Keratinocyte (primary cell): ENCODE measurements at regions not wholly inside any gene's neighbourhood (a gene's known extent, or its start where the extent isn't known, plus 50 kb on each side); places are given as distances from the start of the nearest gene placed in this dataset.

Source experiments
- DNase-seq: peaks from one replicate; pipeline ENCODE4 v3.0.0-alpha.2; 2011; ENCODE audit warnings: low read depth, missing footprints, low spot score
- FAIRE-seq: peaks from 2 replicates; lab custom pipeline; 2011; peaks lifted over from hg19 to GRCh38; lab: Jason Lieb, UNC
- H2AFZ ChIP-seq: 2 replicates; pipeline ENCODE4 v1.6.0; 2012; ENCODE audit warnings: low read length, control low read depth, inconsistent platforms; ENCODE audit not compliant: control insufficient read depth
- H3K27ac ChIP-seq: 2 replicates; pipeline ENCODE4 v1.5.1; 2011; ENCODE audit warnings: low read length; ENCODE audit not compliant: control insufficient read depth, insufficient read depth
- H3K27me3 ChIP-seq: 3 replicates; pipeline ENCODE4 v1.6.0; 2011; ENCODE audit warnings: low read length; ENCODE audit not compliant: control insufficient read depth, insufficient read depth; ENCODE audit errors: extremely low read depth
- H3K36me3 ChIP-seq, 2 experiments: 2 replicates in 1 of 2; 3 replicates in 1 of 2; pipeline ENCODE4 v1.5.1; 2011; ENCODE audit warnings: low read length in 2 of 2, mild to moderate bottlenecking in 1 of 2; ENCODE audit not compliant: control insufficient read depth in 2 of 2, insufficient read depth in 2 of 2; ENCODE audit errors: extremely low read depth in 1 of 2
- H3K4me1 ChIP-seq: 3 replicates; pipeline ENCODE4 v1.5.1; 2011; ENCODE audit warnings: low read length; ENCODE audit not compliant: control insufficient read depth, insufficient read depth; ENCODE audit errors: extremely low read depth
- H3K4me2 ChIP-seq: 3 replicates; pipeline ENCODE4 v1.6.0; 2011; ENCODE audit warnings: low read depth, low read length; ENCODE audit not compliant: control insufficient read depth, insufficient read depth; ENCODE audit errors: extremely low read depth
- H3K4me3 ChIP-seq, 3 experiments: fragments of 200-600 bp in 1 of 3; sonication (generic) in 1 of 3; 2 replicates in 2 of 3; 3 replicates in 1 of 3; pipeline ENCODE4 v1.5.1; 2011 to 2016; ENCODE audit warnings: low read length in 3 of 3, mild to moderate bottlenecking in 3 of 3, control low read depth in 2 of 3, inconsistent platforms in 1 of 3, low read depth in 1 of 3, mixed read lengths in 1 of 3, mixed run types in 1 of 3, moderate library complexity in 1 of 3; ENCODE audit not compliant: control insufficient read depth in 2 of 3, insufficient read depth in 2 of 3; ENCODE audit errors: extremely low read depth in 1 of 3
- H3K79me2 ChIP-seq: 2 replicates; pipeline ENCODE4 v1.6.0; 2012; ENCODE audit warnings: low read length; ENCODE audit not compliant: control insufficient read depth, insufficient read depth
- H3K9ac ChIP-seq: 3 replicates; pipeline ENCODE4 v1.6.0; 2011; ENCODE audit warnings: low read length; ENCODE audit not compliant: control insufficient read depth, insufficient read depth; ENCODE audit errors: extremely low read depth
- H3K9me1 ChIP-seq: 3 replicates; pipeline ENCODE4 v1.6.0; 2011; ENCODE audit warnings: low read length; ENCODE audit not compliant: control insufficient read depth, insufficient read depth; ENCODE audit errors: extremely low read depth
- H3K9me3 ChIP-seq: 2 replicates; pipeline ENCODE4 v1.5.1; 2012; ENCODE audit warnings: low read depth, low read length; ENCODE audit not compliant: control insufficient read depth
- H4K20me1 ChIP-seq: 3 replicates; pipeline ENCODE4 v1.6.0; 2011; ENCODE audit warnings: low read length; ENCODE audit not compliant: control insufficient read depth, insufficient read depth; ENCODE audit errors: extremely low read depth
- EZH2 ChIP-seq: IDR thresholded peaks from one replicate; pipeline ENCODE4 v1.6.1; 2012; ENCODE audit warnings: inconsistent platforms, mild to moderate bottlenecking, low read length, moderate library complexity
- dilution Hi-C: fragments of 300-500 bp; cut with MboI; formaldehyde crosslinking; loops from one replicate; pipeline ENCODE4 v1.7.0; 2020; ENCODE audit warnings: low sequenced_read_pairs; ENCODE audit not compliant: extremely low pct_ligation_motif_present
- TF ChIP-seq, protein P1 (sequence below), 3 experiments: IDR thresholded peaks in 1 of 3; conservative IDR thresholded peaks in 1 of 3; optimal IDR thresholded peaks in 1 of 3; 2 replicates in 2 of 3; 3 replicates in 1 of 3; pipeline versions ENCODE3 to v1.5.1; 2011; ENCODE audit warnings: low read length in 3 of 3, mild to moderate bottlenecking in 3 of 3, moderate library complexity in 2 of 3, control low read depth in 1 of 3, inconsistent platforms in 1 of 3; ENCODE audit not compliant: insufficient read depth in 2 of 3; ENCODE audit errors: extremely low read depth in 1 of 3

DNA sequence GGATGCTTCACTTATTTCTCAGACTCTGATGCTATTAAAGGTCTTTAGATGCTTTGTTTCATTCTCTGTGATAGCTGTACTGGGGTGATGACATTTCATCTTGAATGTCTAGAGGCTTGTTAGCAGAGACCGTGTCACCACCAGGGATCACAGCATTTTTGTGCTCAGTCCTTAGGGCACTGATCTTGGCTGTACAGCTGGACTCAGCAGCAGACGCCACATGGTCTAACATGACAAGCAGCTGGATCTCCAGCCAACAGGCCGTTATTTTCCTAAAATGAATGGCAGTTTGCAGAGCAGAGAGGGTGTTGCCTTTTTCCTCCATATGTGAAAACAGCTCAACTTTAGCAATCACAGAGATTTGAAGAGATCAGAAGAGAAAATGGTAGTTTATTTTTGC, 491.8 kb downstream of the CDH2 start:
- H3K9me3 ChIP-seq = no peaks in the 10 kb centered on the region
- no peaks in the 10 kb centered on the region for H3K27me3 ChIP-seq
- FAIRE-seq (no peak), DNase-seq (no peak)
- dilution Hi-C loops = no loop called here
- H3K9me1 ChIP-seq = no peaks in the 10 kb centered on the region
- H3K4me2 ChIP-seq = no peak overlapping the region
- no peaks in the 10 kb centered on the region for H3K36me3 ChIP-seq
- H3K9ac ChIP-seq = no peak overlapping the region
- H3K4me1 ChIP-seq = no peaks in the 10 kb centered on the region
- H3K4me3 ChIP-seq = no peak overlapping the region
- no peak overlapping the region for H2AFZ ChIP-seq
- no peaks in the 10 kb centered on the region for H4K20me1 ChIP-seq
- no peaks in the 10 kb centered on the region for H3K79me2 ChIP-seq
- no peak for TF ChIP-seq EZH2
- TF ChIP-seq, protein P1, sequence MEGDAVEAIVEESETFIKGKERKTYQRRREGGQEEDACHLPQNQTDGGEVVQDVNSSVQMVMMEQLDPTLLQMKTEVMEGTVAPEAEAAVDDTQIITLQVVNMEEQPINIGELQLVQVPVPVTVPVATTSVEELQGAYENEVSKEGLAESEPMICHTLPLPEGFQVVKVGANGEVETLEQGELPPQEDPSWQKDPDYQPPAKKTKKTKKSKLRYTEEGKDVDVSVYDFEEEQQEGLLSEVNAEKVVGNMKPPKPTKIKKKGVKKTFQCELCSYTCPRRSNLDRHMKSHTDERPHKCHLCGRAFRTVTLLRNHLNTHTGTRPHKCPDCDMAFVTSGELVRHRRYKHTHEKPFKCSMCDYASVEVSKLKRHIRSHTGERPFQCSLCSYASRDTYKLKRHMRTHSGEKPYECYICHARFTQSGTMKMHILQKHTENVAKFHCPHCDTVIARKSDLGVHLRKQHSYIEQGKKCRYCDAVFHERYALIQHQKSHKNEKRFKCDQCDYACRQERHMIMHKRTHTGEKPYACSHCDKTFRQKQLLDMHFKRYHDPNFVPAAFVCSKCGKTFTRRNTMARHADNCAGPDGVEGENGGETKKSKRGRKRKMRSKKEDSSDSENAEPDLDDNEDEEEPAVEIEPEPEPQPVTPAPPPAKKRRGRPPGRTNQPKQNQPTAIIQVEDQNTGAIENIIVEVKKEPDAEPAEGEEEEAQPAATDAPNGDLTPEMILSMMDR (optimal IDR thresholded peaks at IDR 0.05 in 1 of 3, IDR thresholded peaks at IDR 0.05 in 1 of 3, conservative IDR thresholded peaks at IDR 0.05 in 1 of 3; ENCODE audit: extremely low read depth in 1 of 3, insufficient read depth in 2 of 3, low read length in 3 of 3) = no peak
- no peak overlapping the region for H3K27ac ChIP-seq

DNA sequence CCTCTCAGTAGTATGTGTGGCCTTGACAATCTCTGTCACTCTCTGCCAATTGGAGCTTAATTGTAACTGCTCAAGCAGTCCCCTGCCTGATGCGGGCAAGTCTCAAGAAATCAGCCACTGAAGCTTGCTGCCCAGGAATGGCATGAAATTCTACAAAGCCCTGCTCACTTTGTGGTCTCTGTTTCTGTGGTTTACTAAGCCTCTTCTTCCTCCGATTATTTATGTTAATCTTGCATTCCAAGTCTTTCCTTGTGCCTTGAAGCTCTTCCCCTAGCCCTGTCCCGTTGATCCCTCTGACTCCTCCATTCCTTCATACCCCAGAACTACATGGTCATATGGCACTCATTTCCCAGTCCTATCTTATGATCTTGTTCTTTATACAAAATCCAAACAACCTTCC, 489.3 kb upstream of the CHST9 start:
- DNase-seq (no peak), FAIRE-seq (no peak)
- no peaks in the 10 kb centered on the region for H3K27me3 ChIP-seq
- TF ChIP-seq EZH2 = no peak
- TF ChIP-seq, protein P1 (optimal IDR thresholded peaks at IDR 0.05 in 1 of 3, IDR thresholded peaks at IDR 0.05 in 1 of 3, conservative IDR thresholded peaks at IDR 0.05 in 1 of 3; ENCODE audit: extremely low read depth in 1 of 3, insufficient read depth in 2 of 3, low read length in 3 of 3) = no peak
- no peak overlapping the region for H3K4me2 ChIP-seq
- no peaks in the 10 kb centered on the region for H4K20me1 ChIP-seq
- no peaks in the 10 kb centered on the region for H3K36me3 ChIP-seq
- H2AFZ ChIP-seq = no peak overlapping the region
- no peaks in the 10 kb centered on the region for H3K79me2 ChIP-seq
- no peak overlapping the region for H3K4me3 ChIP-seq
- no peaks in the 10 kb centered on the region for H3K9me3 ChIP-seq
- no peaks in the 10 kb centered on the region for H3K9me1 ChIP-seq
- dilution Hi-C loops = no loop called here
- H3K27ac ChIP-seq = no peak overlapping the region
- H3K4me1 ChIP-seq = no peaks in the 10 kb centered on the region
- H3K9ac ChIP-seq = no peak overlapping the region
